ENCODE measurements at regions not wholly inside any gene's neighbourhood (a gene's known extent, or its start where the extent isn't known, plus 50 kb on each side); places are given as distances from the start of the nearest gene placed in this dataset.

GRCh38 chr3:154022606-154023005, 98.6 kb upstream of the ARHGEF26 start:
- ATAC-seq (ENCODE audit: insufficient read depth, low read depth) (no peak), DNase-seq (no peak)
- no peak overlapping the region for H3K4me2 ChIP-seq (ENCODE audit: insufficient read depth, low read length)
- H2AFZ ChIP-seq (ENCODE audit: low read depth, low read length) = no peak overlapping the region
- no peaks in the 10 kb centered on the region for H4K20me1 ChIP-seq (ENCODE audit: insufficient read depth, low read length)
- no peaks in the 10 kb centered on the region for H3K4me1 ChIP-seq (ENCODE audit: insufficient read depth, low read length)
- TF ChIP-seq EZH2 (IDR thresholded peaks at IDR 0.05; ENCODE audit: borderline replicate concordance, low read depth, low read length, severe bottlenecking) (no peak), CTCF (IDR thresholded peaks at IDR 0.05; ENCODE audit: borderline replicate concordance, extremely low read depth, low read length, poor library complexity, severe bottlenecking) (no peak)
- no peak overlapping the region for H3K9ac ChIP-seq (ENCODE audit: low read depth, low read length)
- no peaks in the 10 kb centered on the region for H3K79me2 ChIP-seq (ENCODE audit: insufficient read depth, low read length)
- no peaks in the 10 kb centered on the region for H3K27me3 ChIP-seq (ENCODE audit: insufficient read depth, low read length, poor library complexity)
- H3K27ac ChIP-seq (ENCODE audit: low read length) = no peak overlapping the region
- H3K36me3 ChIP-seq (ENCODE audit: insufficient read depth, low read length) = no peaks in the 10 kb centered on the region
- no peak overlapping the region for H3K4me3 ChIP-seq (ENCODE audit: low read depth in 1 of 2, low read length in 2 of 2)
- no peaks in the 10 kb centered on the region for H3K9me3 ChIP-seq (ENCODE audit: insufficient read depth, low read length, severe bottlenecking)

- ATAC-seq (ENCODE audit: insufficient read depth, low read depth) = no peak
- H3K4me1 ChIP-seq (ENCODE audit: insufficient read depth, low read length) = no peaks in the 10 kb centered on the region
- TF ChIP-seq EZH2 (IDR thresholded peaks at IDR 0.05; ENCODE audit: borderline replicate concordance, low read depth, low read length, severe bottlenecking) (no peak), CTCF (IDR thresholded peaks at IDR 0.05; ENCODE audit: borderline replicate concordance, extremely low read depth, low read length, poor library complexity, severe bottlenecking) (no peak)
- DNase-seq = no peak
- H3K36me3 ChIP-seq (ENCODE audit: insufficient read depth, low read length) = no peaks in the 10 kb centered on the region
- no peaks in the 10 kb centered on the region for H4K20me1 ChIP-seq (ENCODE audit: insufficient read depth, low read length)
- H3K4me2 ChIP-seq (ENCODE audit: insufficient read depth, low read length) = no peak overlapping the region
- no peaks in the 10 kb centered on the region for H3K79me2 ChIP-seq (ENCODE audit: insufficient read depth, low read length)
- no peak overlapping the region for H2AFZ ChIP-seq (ENCODE audit: low read depth, low read length)
- no peaks in the 10 kb centered on the region for H3K27me3 ChIP-seq (ENCODE audit: insufficient read depth, low read length, poor library complexity)
- H3K9me3 ChIP-seq (ENCODE audit: insufficient read depth, low read length, severe bottlenecking) = no peaks in the 10 kb centered on the region
- H3K4me3 ChIP-seq (ENCODE audit: low read depth in 1 of 2, low read length in 2 of 2) = no peak overlapping the region
- no peak overlapping the region for H3K9ac ChIP-seq (ENCODE audit: low read depth, low read length)
- H3K27ac ChIP-seq (ENCODE audit: low read length) = no peak overlapping the region
Observed at GRCh38 chr3:154023148-154023547, 98.0 kb upstream of the ARHGEF26 start.

GRCh38 chr3:154025007-154025406, 96.2 kb upstream of the ARHGEF26 start:
- H3K27ac ChIP-seq (ENCODE audit: low read length) = no peak overlapping the region
- H3K27me3 ChIP-seq (ENCODE audit: insufficient read depth, low read length, poor library complexity) = no peaks in the 10 kb centered on the region
- no peaks in the 10 kb centered on the region for H3K9me3 ChIP-seq (ENCODE audit: insufficient read depth, low read length, severe bottlenecking)
- no peaks in the 10 kb centered on the region for H3K4me1 ChIP-seq (ENCODE audit: insufficient read depth, low read length)
- no peak overlapping the region for H3K4me3 ChIP-seq (ENCODE audit: low read depth in 1 of 2, low read length in 2 of 2)
- no peak overlapping the region for H2AFZ ChIP-seq (ENCODE audit: low read depth, low read length)
- no peaks in the 10 kb centered on the region for H3K79me2 ChIP-seq (ENCODE audit: insufficient read depth, low read length)
- no peak overlapping the region for H3K9ac ChIP-seq (ENCODE audit: low read depth, low read length)
- H3K4me2 ChIP-seq (ENCODE audit: insufficient read depth, low read length) = no peak overlapping the region
- DNase-seq (no peak), ATAC-seq (ENCODE audit: insufficient read depth, low read depth) (no peak)
- no peaks in the 10 kb centered on the region for H4K20me1 ChIP-seq (ENCODE audit: insufficient read depth, low read length)
- H3K36me3 ChIP-seq (ENCODE audit: insufficient read depth, low read length) = no peaks in the 10 kb centered on the region
- no peak for TF ChIP-seq CTCF (IDR thresholded peaks at IDR 0.05; ENCODE audit: borderline replicate concordance, extremely low read depth, low read length, poor library complexity, severe bottlenecking)
- no peak for TF ChIP-seq EZH2 (IDR thresholded peaks at IDR 0.05; ENCODE audit: borderline replicate concordance, low read depth, low read length, severe bottlenecking)

- no peak overlapping the region for H3K27ac ChIP-seq (ENCODE audit: low read length)
- no peak for ATAC-seq (ENCODE audit: insufficient read depth, low read depth)
- TF ChIP-seq CTCF (IDR thresholded peaks at IDR 0.05; ENCODE audit: borderline replicate concordance, extremely low read depth, low read length, poor library complexity, severe bottlenecking) (no peak), EZH2 (IDR thresholded peaks at IDR 0.05; ENCODE audit: borderline replicate concordance, low read depth, low read length, severe bottlenecking) (no peak)
- no peak overlapping the region for H2AFZ ChIP-seq (ENCODE audit: low read depth, low read length)
- no peaks in the 10 kb centered on the region for H3K27me3 ChIP-seq (ENCODE audit: insufficient read depth, low read length, poor library complexity)
- no peak overlapping the region for H3K4me2 ChIP-seq (ENCODE audit: insufficient read depth, low read length)
- no peaks in the 10 kb centered on the region for H3K79me2 ChIP-seq (ENCODE audit: insufficient read depth, low read length)
- no peaks in the 10 kb centered on the region for H3K9me3 ChIP-seq (ENCODE audit: insufficient read depth, low read length, severe bottlenecking)
- H4K20me1 ChIP-seq (ENCODE audit: insufficient read depth, low read length) = no peaks in the 10 kb centered on the region
- no peaks in the 10 kb centered on the region for H3K36me3 ChIP-seq (ENCODE audit: insufficient read depth, low read length)
- H3K9ac ChIP-seq (ENCODE audit: low read depth, low read length) = no peak overlapping the region
- DNase-seq = no peak
- H3K4me3 ChIP-seq (ENCODE audit: low read depth in 1 of 2, low read length in 2 of 2) = no peak overlapping the region
- no peaks in the 10 kb centered on the region for H3K4me1 ChIP-seq (ENCODE audit: insufficient read depth, low read length)
Observed at GRCh38 chr3:154029926-154030325, 91.3 kb upstream of the ARHGEF26 start.
